ENCODE measurements at regions not wholly inside any gene's neighbourhood (a gene's known extent, or its start where the extent isn't known, plus 50 kb on each side); places are given as distances from the start of the nearest gene placed in this dataset.

DNA sequence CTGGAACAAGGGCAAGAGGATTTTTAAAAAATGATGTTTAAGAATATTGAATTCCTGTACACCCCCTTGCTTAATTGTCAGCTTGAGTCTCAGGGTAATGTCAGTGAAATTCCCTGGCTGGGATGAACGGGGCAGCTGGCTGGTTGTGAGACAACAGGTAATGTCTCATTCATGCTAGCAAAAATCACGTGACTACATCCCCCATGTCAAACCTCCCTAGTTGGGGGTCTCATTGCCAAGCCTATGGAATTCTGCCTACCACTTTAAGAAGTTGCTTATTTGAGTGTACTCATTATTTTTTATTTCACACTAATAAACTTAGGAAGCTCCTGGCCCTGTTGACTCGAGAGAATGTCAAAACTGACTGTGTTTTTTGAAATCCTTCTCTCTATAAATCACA, 218.3 kb downstream of the ICOS start:
- BruUV-seq (replicated peaks) = no TSS peak

DNA sequence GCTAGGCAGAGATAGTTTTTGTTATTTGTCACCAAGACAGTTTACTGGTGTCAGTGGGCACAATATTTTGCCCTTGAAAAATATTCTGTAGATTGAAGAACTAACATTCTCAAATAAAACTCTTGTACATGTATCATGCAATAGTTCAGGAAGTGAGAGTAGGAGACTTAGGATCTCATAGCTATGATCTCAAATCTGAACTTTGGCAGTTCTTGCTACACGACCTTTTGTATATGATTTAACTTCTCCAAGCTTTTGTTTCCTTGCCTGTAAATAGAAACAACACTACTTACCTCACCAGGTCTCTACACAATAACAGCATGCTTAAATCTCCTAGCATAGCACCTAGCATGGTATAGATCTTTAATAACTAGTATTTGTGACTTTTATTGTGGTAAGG, 219.9 kb downstream of the ICOS start:
- H3K36me3 ChIP-seq (replicated peaks in 1 of 2; ENCODE audit: control insufficient read depth in 1 of 2, insufficient read depth in 2 of 2, low read length in 2 of 2) = no peaks in the 10 kb centered on the region
- ATAC-seq (no peak), FAIRE-seq (no peak), DNase-seq (ENCODE audit: low spot score) (no peak)
- no peaks in the 10 kb centered on the region for H3K9me3 ChIP-seq (ENCODE audit: low read length)
- no peak overlapping the region for H2AFZ ChIP-seq (ENCODE audit: low read length)
- no peak overlapping the region for H3K27ac ChIP-seq (ENCODE audit: extremely low read length, insufficient read depth, low read length)
- H3K4me2 ChIP-seq (ENCODE audit: low read depth, low read length) = no peak overlapping the region
- H3K27me3 ChIP-seq (ENCODE audit: control insufficient read depth in 1 of 2, insufficient read depth in 2 of 2, low read length in 2 of 2) = peaks cover 0 to 3% of the 10 kb centered on the region in 2 experiments; a peak in 1 of 5 replicates
- no peaks in the 10 kb centered on the region for H3K79me2 ChIP-seq (ENCODE audit: insufficient read depth, low read length)
- in situ Hi-C loops (cut with HindIII; ENCODE audit: extremely low pct_ligation_motif_present, low pct_unique_long_range_greater_than_20kb) = no loop called here
- H3K4me3 ChIP-seq (replicated peaks in 1 of 3; ENCODE audit: insufficient read depth in 1 of 3, low read depth in 2 of 3, low read length in 3 of 3) = no peak overlapping the region
- H4K20me1 ChIP-seq (ENCODE audit: insufficient read depth, low read length) = no peaks in the 10 kb centered on the region
- H3K9ac ChIP-seq (ENCODE audit: insufficient read depth, low read depth, low read length) = no peak overlapping the region
- ChIA-PET CTCF (ENCODE audit: low intra/inter-chr PET ratio, low total read pairs) (no interaction called here), POLR2A (no interaction called here)
- intact Hi-C loops (cut with micrococcal nuclease; ENCODE audit: unreplicated experiment) = no loop called here
- WGBS (ENCODE audit: low lambda C conversion rate) = 0% methylated on average over 1 of the region's 1 CpG
- BruUV-seq (replicated peaks) = no TSS peak
- H3K4me1 ChIP-seq (ENCODE audit: insufficient read depth, low read length) = no peaks in the 10 kb centered on the region
- no peak for TF ChIP-seq USF2 (IDR thresholded peaks at IDR 0.05; ENCODE audit: low read depth, low read length)
- TF ChIP-seq USF2 (CRISPR knock-in tag; IDR thresholded peaks at IDR 0.05; ENCODE audit: borderline replicate concordance) = no peak
- TF ChIP-seq TSC22D2 (CRISPR knock-in tag; IDR thresholded peaks at IDR 0.05; ENCODE audit: borderline replicate concordance) = no peak
- TF ChIP-seq, protein P1, sequence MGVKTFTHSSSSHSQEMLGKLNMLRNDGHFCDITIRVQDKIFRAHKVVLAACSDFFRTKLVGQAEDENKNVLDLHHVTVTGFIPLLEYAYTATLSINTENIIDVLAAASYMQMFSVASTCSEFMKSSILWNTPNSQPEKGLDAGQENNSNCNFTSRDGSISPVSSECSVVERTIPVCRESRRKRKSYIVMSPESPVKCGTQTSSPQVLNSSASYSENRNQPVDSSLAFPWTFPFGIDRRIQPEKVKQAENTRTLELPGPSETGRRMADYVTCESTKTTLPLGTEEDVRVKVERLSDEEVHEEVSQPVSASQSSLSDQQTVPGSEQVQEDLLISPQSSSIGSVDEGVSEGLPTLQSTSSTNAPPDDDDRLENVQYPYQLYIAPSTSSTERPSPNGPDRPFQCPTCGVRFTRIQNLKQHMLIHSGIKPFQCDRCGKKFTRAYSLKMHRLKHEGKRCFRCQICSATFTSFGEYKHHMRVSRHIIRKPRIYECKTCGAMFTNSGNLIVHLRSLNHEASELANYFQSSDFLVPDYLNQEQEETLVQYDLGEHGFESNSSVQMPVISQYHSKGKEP (CRISPR knock-in tag; IDR thresholded peaks at IDR 0.05) = no peak
- TF ChIP-seq ZNF737 (CRISPR knock-in tag; IDR thresholded peaks at IDR 0.05; ENCODE audit: borderline replicate concordance) = no peak
- no peak for TF ChIP-seq ZSCAN31 (CRISPR knock-in tag; IDR thresholded peaks at IDR 0.05; ENCODE audit: low read depth)
- TF ChIP-seq ZNF773 (CRISPR knock-in tag; IDR thresholded peaks at IDR 0.05; ENCODE audit: borderline replicate concordance) = no peak
- no peak for TF ChIP-seq ZBTB37 (CRISPR knock-in tag; IDR thresholded peaks at IDR 0.05)
- TF ChIP-seq ZNF639 (CRISPR knock-in tag; conservative IDR thresholded peaks at IDR 0.05) = no peak
- TF ChIP-seq ZNF780A (CRISPR knock-in tag; IDR thresholded peaks at IDR 0.05) = no peak
- no peak for TF ChIP-seq HOXD1 (CRISPR knock-in tag; IDR thresholded peaks at IDR 0.05)
- no peak for TF ChIP-seq ERF (CRISPR knock-in tag; IDR thresholded peaks at IDR 0.05)

More for the DNA sequence above, 218.3 kb downstream of the ICOS start:
- intact Hi-C loops (cut with micrococcal nuclease; ENCODE audit: unreplicated experiment) = no loop called here
- Histone ChIP-seq H3K9ac (ENCODE audit: insufficient read depth, low read depth, low read length) (no peak overlapping the region), H3K4me3 (replicated peaks in 1 of 3; ENCODE audit: insufficient read depth in 1 of 3, low read depth in 2 of 3, low read length in 3 of 3) (no peak overlapping the region), H3K27ac (ENCODE audit: extremely low read length, insufficient read depth, low read length) (no peak overlapping the region), H3K4me1 (ENCODE audit: insufficient read depth, low read length) (no peaks in the 10 kb centered on the region), H4K20me1 (ENCODE audit: insufficient read depth, low read length) (no peaks in the 10 kb centered on the region), H3K9me3 (ENCODE audit: low read length) (no peaks in the 10 kb centered on the region), H3K36me3 (replicated peaks in 1 of 2; ENCODE audit: control insufficient read depth in 1 of 2, insufficient read depth in 2 of 2, low read length in 2 of 2) (no peaks in the 10 kb centered on the region), H3K27me3 (ENCODE audit: control insufficient read depth in 1 of 2, insufficient read depth in 2 of 2, low read length in 2 of 2) (peaks cover 0 to 3% of the 10 kb centered on the region in 2 experiments; a peak in 1 of 5 replicates), H3K79me2 (ENCODE audit: insufficient read depth, low read length) (no peaks in the 10 kb centered on the region), H2AFZ (ENCODE audit: low read length) (no peak overlapping the region), H3K4me2 (ENCODE audit: low read depth, low read length) (no peak overlapping the region)
- in situ Hi-C loops (cut with HindIII; ENCODE audit: extremely low pct_ligation_motif_present, low pct_unique_long_range_greater_than_20kb) = no loop called here
- no peak for FAIRE-seq
- ChIA-PET POLR2A (no interaction called here), CTCF (ENCODE audit: low intra/inter-chr PET ratio, low total read pairs) (no interaction called here)
- 0% methylated on average over 3 of the region's 3 CpGs for WGBS (ENCODE audit: low lambda C conversion rate)
- no peak for DNase-seq (ENCODE audit: low spot score)
- TF ChIP-seq ZNF383 (CRISPR knock-in tag; IDR thresholded peaks at IDR 0.05; ENCODE audit: borderline replicate concordance) = no peak
- TF ChIP-seq RAD51 (IDR thresholded peaks at IDR 0.05; ENCODE audit: borderline replicate concordance) = peak; percentile 64
- no peak for ATAC-seq
